OCI-LY7 (cell line): ENCODE measurements at regions not wholly inside any gene's neighbourhood (a gene's known extent, or its start where the extent isn't known, plus 50 kb on each side); places are given as distances from the start of the nearest gene placed in this dataset.
"Not testable (repeated sequence)": the region's sequence is repeated elsewhere in the genome, so short reads cannot be mapped to it uniquely, and the experiment has no call there.

Experiments
- BruUV-seq: library from RNA; stranded (reverse); fragments of 400-500 nt; replicated peaks from 2 replicates; lab custom pipeline; 2021; lab: Mats Ljungman, UMichigan
- CTCF ChIA-PET: fragments of 300-600 bp; sonication (Branson Sonifier 250); formaldehyde crosslinking; loops from one replicate; lab custom pipeline; 2022; ENCODE audit warnings: antibody characterized with exemption; ENCODE audit not compliant: unreplicated experiment; lab: Charles Lee
- POLR2A ChIA-PET: fragments of 300-600 bp; sonication (Branson Sonifier 250); formaldehyde crosslinking; loops from one replicate; lab custom pipeline; 2022; ENCODE audit warnings: antibody characterized with exemption; lab: Charles Lee
- DNase-seq: peaks from one replicate; pipeline ENCODE4 v3.0.0-alpha.2; 2015; ENCODE audit warnings: low spot score
- H2AFZ ChIP-seq: fragments of 200-600 bp; sonication (generic), shearing (Covaris generic); 2 replicates; pipeline ENCODE4 v1.6.1; 2014; ENCODE audit warnings: mild to moderate bottlenecking, antibody characterized with exemption, low read length, moderate library complexity
- H3K27ac ChIP-seq: fragments of 200-600 bp; sonication (generic); 2 replicates; pipeline ENCODE4 v1.5.1; 2014; ENCODE audit warnings: mixed run types, low read depth, mild to moderate bottlenecking, moderate library complexity, low read length, inconsistent platforms; ENCODE audit not compliant: poor library complexity, severe bottlenecking
- H3K36me3 ChIP-seq: fragments of 200-600 bp; sonication (generic); 2 replicates; pipeline ENCODE4 v1.6.1; 2014; ENCODE audit warnings: mild to moderate bottlenecking, antibody characterized with exemption, low read length, moderate library complexity, mixed read lengths; ENCODE audit not compliant: insufficient read depth
- H3K4me1 ChIP-seq: fragments of 200-600 bp; sonication (generic); 2 replicates; pipeline ENCODE4 v1.5.1; 2014; ENCODE audit warnings: mild to moderate bottlenecking, low read length; ENCODE audit not compliant: insufficient read depth, poor library complexity, severe bottlenecking
- H3K4me2 ChIP-seq: fragments of 200-600 bp; sonication (generic); 2 replicates; pipeline ENCODE4 v1.6.1; 2014; ENCODE audit warnings: mild to moderate bottlenecking, low read length
- H3K4me3 ChIP-seq: fragments of 200-600 bp; sonication (generic); 2 replicates; pipeline ENCODE4 v1.5.1; 2014; ENCODE audit warnings: mild to moderate bottlenecking, low read depth, low read length; ENCODE audit not compliant: poor library complexity, severe bottlenecking
- H3K79me2 ChIP-seq: fragments of 200-600 bp; sonication (generic); 2 replicates; pipeline ENCODE4 v1.6.1; 2016; ENCODE audit warnings: low read depth, mild to moderate bottlenecking, low read length, moderate library complexity, mixed read lengths; ENCODE audit not compliant: insufficient read depth
- H3K9me2 ChIP-seq: fragments of 200-600 bp; sonication (generic); 2 replicates; pipeline ENCODE4 v1.6.1; 2016; ENCODE audit warnings: mild to moderate bottlenecking, low read length, mixed read lengths; ENCODE audit not compliant: insufficient read depth
- H3K9me3 ChIP-seq: fragments of 200-600 bp; sonication (generic); 2 replicates; pipeline ENCODE4 v1.6.1; 2014; ENCODE audit warnings: mild to moderate bottlenecking, mixed run types, low read length, mixed read lengths
- H4K20me1 ChIP-seq: fragments of 200-600 bp; sonication (generic); 2 replicates; pipeline ENCODE4 v1.6.1; 2014; ENCODE audit warnings: mild to moderate bottlenecking, antibody characterized with exemption, low read length, moderate library complexity, mixed read lengths; ENCODE audit not compliant: insufficient read depth
- CTCF ChIP-seq: fragments of 200-600 bp; sonication (generic); conservative IDR thresholded peaks from 2 replicates; pipeline ENCODE4 v1.5.1; 2014; ENCODE audit warnings: mild to moderate bottlenecking, antibody characterized with exemption, low read length, moderate library complexity, mixed read lengths
- EZH2phosphoT487 ChIP-seq: fragments of 200-600 bp; sonication (generic); IDR thresholded peaks from 2 replicates; pipeline ENCODE4 v1.6.1; 2018; ENCODE audit warnings: low read depth, borderline replicate concordance, mild to moderate bottlenecking, mixed run types, antibody characterized with exemption, low read length, moderate library complexity, mixed read lengths
- intact Hi-C: fragments of 100-400 bp; cut with micrococcal nuclease; formaldehyde crosslinking; loops from one replicate; pipeline ENCODE4 v1.10.0; 2022; ENCODE audit not compliant: unreplicated experiment

GRCh38 chr11:12058425-12059115, 50.1 kb upstream of the DKK3 start:
- Histone ChIP-seq H3K4me3 (no peak overlapping the region), H2AFZ (no peak overlapping the region), H3K9me2 (no peaks in the 10 kb centered on the region), H3K27ac (no peak overlapping the region), H3K9me3 (no peaks in the 10 kb centered on the region), H3K4me2 (no peak overlapping the region), H3K79me2 (no peaks in the 10 kb centered on the region), H3K4me1 (no peaks in the 10 kb centered on the region), H4K20me1 (no peaks in the 10 kb centered on the region), H3K36me3 (no peaks in the 10 kb centered on the region)
- no peak for DNase-seq
- POLR2A ChIA-PET = interaction anchor here (0.6 kb wide), 1 partner anchor 14 kb away, joined by 3 read pairs; no protein-coding TSS in a partner anchor
- CTCF ChIA-PET = no interaction called here
- BruUV-seq = no TSS peak
- TF ChIP-seq CTCF (no peak), EZH2phosphoT487 (no peak)
- intact Hi-C loops = no loop called here

- H3K9me3 ChIP-seq, H2AFZ ChIP-seq, H4K20me1 ChIP-seq, H3K4me2 ChIP-seq, intact Hi-C loops, H3K27ac ChIP-seq, CTCF ChIA-PET, H3K4me1 ChIP-seq, H3K4me3 ChIP-seq, H3K36me3 ChIP-seq, BruUV-seq, H3K9me2 ChIP-seq, H3K79me2 ChIP-seq, DNase-seq: not testable (repeated sequence)
- POLR2A ChIA-PET = interaction anchor here (0.6 kb wide), 2 partner anchors 106 to 1028 kb away, joined by 3 read pairs; no protein-coding TSS in a partner anchor
Observed at GRCh38 chr11:12059144-12059543, 50.7 kb upstream of the DKK3 start.

GRCh38 chr11:12060385-12060985, 49.9 kb upstream of the MICAL2 start:
- no TSS peak for BruUV-seq
- no peaks in the 10 kb centered on the region for H3K9me2 ChIP-seq
- H3K4me3 ChIP-seq = no peak overlapping the region
- no peak overlapping the region for H3K4me2 ChIP-seq
- CTCF ChIA-PET = no interaction called here
- H2AFZ ChIP-seq = no peak overlapping the region
- DNase-seq = no peak
- intact Hi-C loops = no loop called here
- H3K9me3 ChIP-seq = no peaks in the 10 kb centered on the region
- H3K27ac ChIP-seq = no peak overlapping the region
- no peaks in the 10 kb centered on the region for H4K20me1 ChIP-seq
- H3K79me2 ChIP-seq = no peaks in the 10 kb centered on the region
- TF ChIP-seq CTCF (no peak), EZH2phosphoT487 (no peak)
- POLR2A ChIA-PET = interaction anchor here (1.1 kb wide), 1 partner anchor 253 kb away, joined by 4 read pairs; no protein-coding TSS in a partner anchor
- no peaks in the 10 kb centered on the region for H3K4me1 ChIP-seq
- H3K36me3 ChIP-seq = no peaks in the 10 kb centered on the region
